Superior temporal gyrus (tissue), 1 donor: ENCODE measurements at regions not wholly inside any gene's neighbourhood (a gene's known extent, or its start where the extent isn't known, plus 50 kb on each side); places are given as distances from the start of the nearest gene placed in this dataset.
"Not testable (repeated sequence)": the region's sequence is repeated elsewhere in the genome, so short reads cannot be mapped to it uniquely, and the experiment has no call there.

ENCODE experiments used
- DNase-seq: peaks from one replicate; pipeline ENCODE4 v3.0.0-alpha.2; 2016; ENCODE audit errors: extremely low spot score

DNA sequence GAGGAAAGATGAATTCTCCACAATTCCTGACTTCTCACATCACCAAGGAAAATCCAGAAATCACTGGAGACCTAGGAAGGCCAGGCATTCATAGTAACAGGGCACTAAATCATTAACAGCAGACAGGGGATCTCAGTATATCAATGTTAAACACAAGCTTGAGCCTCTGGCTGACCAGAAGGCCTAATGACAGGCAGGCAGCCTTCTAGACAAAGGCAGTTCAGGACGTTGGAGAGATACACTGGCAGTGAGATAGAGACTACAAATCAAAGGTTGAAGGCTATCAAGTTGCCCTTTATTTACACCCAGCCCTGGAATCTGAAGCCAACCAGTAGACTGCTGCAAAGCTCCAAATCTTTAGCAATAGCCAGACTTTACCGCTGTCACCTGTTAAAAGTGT lies 422.8 kb upstream of the CCL2 start:
- DNase-seq = no peak

- DNase-seq = no peak
Observed at GRCh38 chr17:33837281-33837680, 417.8 kb upstream of the CCL2 start.

DNA sequence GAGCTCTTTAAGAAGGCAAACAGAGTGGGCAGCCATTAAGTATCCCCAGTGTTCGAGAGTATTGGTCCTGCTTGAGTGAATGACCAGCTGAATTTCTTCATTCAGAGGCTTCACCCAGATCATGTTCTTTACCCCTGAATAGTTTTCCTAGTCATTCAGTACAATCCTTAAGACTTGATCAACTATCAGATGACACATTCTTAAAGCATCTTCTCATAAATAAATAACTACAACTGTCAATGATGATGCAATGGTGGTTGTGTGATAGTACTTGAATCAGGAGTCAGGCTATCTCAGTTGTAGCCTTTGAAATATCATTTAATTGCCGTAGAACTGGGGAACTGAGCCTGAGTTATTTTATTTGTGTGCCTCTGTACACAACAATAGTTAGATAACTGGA lies 416.8 kb upstream of the CCL2 start:
- no peak for DNase-seq

- DNase-seq = no peak
Observed at GRCh38 chr17:33847900-33848299, 407.2 kb upstream of the CCL2 start.

DNA sequence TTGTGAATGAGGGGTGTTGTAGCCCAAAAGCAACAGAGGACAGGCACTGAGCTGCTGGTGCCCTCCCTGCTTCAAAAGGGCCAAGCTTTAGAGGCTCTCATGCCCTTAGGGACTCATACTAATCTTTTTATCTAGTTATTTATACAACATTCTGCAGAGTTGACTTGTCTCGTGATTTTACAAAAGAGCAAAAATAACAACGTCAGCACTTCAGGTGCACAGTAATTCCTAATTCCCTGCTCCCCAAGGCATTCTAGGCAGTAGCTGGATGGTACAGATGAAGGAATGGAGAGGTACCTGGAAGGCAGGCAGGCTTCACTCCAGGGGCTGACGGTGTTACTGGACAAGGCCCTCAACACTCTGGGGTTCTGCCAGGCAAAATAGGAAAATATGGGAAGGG lies 406.7 kb upstream of the CCL2 start:
- DNase-seq = no peak

DNA sequence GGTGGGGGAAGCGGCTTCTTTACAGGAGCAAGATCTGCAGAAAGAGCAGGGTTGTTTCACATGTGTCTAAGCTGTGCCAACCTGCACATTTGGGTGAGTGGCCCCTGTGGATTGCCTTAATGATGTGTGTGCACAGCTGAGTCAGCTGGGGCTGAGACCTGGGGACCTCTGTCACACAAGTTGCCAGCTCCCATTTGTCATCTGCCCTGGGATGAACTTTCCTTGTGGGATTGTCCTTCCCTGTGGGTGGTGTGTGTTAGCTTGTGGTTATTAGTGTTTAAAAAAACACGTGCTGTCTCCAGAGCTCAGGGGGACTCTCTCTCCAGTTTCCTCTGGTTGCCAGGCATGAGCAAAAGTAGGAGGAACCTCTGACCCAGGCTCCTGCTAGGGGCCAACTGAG lies 400.5 kb upstream of the CCL2 start:
- no peak for DNase-seq

DNA sequence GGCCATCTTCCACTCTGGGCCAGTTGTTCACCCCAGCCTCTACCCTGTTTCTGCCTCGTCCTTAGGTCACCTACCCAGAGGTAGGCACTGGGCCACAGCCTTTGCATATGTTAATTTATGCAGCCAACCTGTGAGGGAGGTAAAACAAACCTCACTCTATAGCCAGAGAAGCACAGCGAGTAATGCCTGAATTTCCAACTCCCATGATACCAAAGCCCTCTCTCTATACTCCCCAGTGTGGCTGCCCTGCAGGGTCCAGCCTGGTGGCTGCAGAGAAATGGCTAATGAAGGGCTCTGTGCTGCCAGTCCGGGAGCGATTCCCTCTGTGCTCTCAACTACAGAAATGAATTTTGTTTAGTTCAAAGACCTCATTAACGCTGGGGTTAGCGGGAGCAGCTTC lies 397.0 kb upstream of the CCL2 start:
- no peak for DNase-seq

GRCh38 chr17:33858682-33859081 lies 396.4 kb upstream of the CCL2 start:
- no peak for DNase-seq

GRCh38 chr17:33862772-33863602 lies 392.1 kb upstream of the CCL2 start:
- DNase-seq = no peak

- DNase-seq = no peak
Observed at GRCh38 chr17:33864758-33865229, 390.3 kb upstream of the CCL2 start.

DNA sequence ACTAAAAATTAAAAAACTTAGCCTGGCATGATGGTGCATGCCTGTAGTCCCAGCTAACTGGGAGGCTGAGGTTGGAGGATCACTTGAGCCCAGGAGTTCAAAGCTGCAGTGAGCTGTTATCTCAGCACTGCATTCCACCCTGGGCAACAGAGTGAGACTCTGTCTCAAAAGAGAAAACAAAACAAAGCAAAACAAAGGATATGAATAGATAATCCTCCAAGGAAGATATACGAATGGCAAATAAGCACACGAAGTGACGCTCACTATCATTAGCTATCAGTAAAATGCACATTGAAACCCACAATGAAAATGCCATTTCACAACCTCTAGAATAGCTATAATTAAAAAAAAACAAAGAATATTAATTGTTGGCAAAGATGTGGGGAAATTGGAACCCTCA lies 386.2 kb upstream of the CCL2 start:
- DNase-seq = no peak

DNA sequence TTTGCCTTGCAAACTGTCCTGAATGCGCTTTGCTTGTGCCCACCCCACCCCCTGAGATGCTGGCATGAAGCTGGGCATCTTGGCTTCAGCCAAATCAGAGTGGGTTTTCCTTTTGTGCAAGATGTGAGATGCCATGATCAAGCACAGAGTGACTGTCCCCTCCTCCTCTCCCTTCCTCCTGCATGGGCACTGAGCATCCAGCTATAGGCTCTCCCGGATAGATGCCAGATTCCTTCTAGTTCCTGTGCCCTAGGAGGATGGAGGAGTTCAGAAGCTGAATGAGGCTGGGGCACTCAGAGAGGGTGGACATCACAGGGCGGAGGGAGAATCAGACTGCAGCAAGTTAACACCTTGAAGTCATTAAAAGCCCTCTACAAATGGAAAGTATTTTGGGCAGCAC lies 384.1 kb upstream of the CCL2 start:
- no peak for DNase-seq

GRCh38 chr17:33871720-33872540 lies 383.2 kb upstream of the CCL2 start:
- DNase-seq = no peak

DNA sequence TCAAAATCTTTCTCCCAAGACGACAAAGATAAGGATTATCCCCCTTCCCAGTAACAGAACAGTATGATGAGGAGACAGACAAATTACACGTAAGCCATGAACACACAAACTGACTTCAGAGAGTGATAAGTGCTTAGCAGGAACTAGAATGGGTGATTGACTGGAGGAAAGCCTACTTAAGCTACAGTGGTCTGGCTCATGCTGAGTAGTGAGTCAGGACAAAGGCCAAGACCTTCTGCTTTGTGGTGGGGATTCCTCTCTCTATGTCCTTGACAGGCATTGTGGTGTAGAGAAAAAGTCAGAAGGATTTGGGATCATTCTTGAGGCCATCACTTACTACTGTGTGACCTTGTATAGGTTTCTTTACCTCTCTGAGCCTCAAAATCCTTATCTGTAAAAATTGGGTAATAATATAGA lies 381.9 kb upstream of the CCL2 start:
- DNase-seq = no peak

DNA sequence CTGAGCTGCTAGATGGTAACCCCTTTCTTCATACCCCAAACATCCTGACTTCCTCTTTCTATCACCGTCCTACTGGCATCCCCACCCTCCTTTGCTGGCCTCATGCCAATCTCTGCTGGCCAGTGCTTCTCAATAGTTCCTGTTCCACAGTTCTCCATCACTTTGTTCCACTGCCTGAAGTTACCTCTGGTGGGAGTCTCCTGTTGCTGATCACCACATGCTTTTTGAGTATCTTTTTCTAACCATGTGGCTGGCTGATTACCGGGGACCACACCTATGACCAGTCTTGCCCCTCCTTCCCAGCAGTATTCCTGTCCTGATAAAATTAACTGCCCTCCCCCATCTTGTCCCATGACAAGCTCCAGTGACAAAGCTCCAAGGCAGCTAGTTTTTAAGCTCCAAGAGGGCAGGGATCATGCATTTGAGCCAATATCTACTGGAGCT lies 380.4 kb upstream of the CCL2 start:
- DNase-seq = no peak

GRCh38 chr17:33875973-33876372 lies 379.1 kb upstream of the CCL2 start:
- DNase-seq = no peak

DNA sequence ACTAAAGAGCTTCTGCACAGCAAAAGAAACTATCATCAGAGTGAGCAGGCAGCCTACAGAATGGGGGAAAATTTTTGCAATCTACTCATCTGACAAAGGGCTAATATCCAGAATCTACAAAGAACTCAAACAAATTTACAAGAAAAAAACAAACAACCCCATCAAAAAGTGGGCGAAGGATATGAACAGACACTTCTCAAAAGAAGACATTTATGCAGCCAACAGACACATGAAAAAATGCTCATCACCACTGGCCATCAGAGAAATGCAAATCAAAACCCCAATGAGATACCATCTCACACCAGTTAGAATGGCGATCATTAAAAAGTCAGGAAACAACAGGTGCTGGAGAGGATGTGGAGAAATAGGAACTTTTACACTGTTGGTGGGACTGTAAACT lies 372.8 kb upstream of the CCL2 start:
- DNase-seq = not testable (repeated sequence)

DNA sequence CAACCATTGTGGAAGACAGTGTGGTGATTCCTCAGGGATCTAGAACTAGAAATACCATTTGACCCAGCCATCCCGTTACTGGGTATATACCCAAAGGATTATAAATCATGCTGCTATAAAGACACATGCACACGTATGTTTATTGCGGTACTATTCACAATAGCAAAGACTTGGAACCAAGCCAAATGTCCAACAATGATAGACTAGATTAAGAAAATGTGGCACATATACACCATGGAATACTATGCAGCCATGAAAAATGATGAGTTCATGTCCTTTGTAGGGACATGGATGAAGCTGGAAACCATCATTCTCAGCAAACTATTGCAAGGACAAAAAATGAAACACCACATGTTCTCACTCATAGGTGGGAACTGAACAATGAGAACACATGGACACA lies 372.4 kb upstream of the CCL2 start:
- not testable (repeated sequence) for DNase-seq

DNA sequence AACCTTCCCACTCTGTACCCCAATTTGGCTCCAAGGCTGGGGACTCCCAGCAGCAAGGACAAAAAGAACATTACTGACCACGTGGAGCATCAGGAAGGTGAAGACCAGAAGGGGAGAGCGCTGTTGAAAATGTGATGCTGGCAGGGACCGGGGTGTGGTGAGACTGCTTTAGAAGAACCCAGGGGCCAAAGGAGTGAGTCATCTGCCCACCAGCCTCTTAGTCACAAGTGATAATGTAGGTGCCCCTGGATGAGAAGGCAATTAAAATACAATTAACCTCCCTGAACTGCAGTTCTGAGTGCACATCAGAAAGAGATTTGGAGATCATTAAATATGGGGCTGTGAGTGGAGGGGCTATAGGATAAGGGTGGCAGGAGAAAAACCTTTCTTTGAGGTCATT lies 366.6 kb upstream of the CCL2 start:
- DNase-seq = no peak

DNA sequence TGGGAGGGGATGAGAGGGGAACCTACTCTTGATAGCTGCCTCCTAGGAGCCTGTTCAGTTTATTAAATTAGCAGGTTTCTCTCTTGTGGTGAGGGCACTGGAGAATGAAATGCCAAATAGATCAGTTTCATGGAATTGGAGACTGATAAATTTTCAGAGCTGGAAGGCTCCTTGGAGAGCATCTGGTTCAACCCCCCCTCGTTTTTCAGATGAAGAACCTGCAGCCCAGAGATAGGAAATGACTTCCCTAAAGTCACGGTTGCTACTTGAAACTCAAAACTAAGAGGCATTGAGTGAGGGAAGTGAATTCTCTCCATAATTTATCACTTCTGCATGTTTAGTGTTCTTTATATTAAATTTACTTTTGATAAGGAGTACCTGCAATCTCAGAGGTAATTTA lies 366.0 kb upstream of the CCL2 start:
- DNase-seq = no peak

- no peak for DNase-seq
Observed at GRCh38 chr17:33889766-33890165, 365.3 kb upstream of the CCL2 start.

GRCh38 chr17:33892717-33893591 lies 362.1 kb upstream of the CCL2 start:
- DNase-seq = no peak
